Thymus (tissue), 11 donors: ENCODE measurements at regions not wholly inside any gene's neighbourhood (a gene's known extent, or its start where the extent isn't known, plus 50 kb on each side); places are given as distances from the start of the nearest gene placed in this dataset.

Experiments used
- DNase-seq, 9 donors: peaks; one replicate each; pipeline ENCODE4 v3.0.0-alpha.2; 2013; ENCODE audit warnings: low spot score in 9 of 9, low read depth in 6 of 9, missing footprints in 1 of 9
- H3K27ac ChIP-seq, 2 donors: one replicate each; pipeline ENCODE4 v1.5.1; 2013; ENCODE audit warnings: control low read depth in 1 of 2, low read depth in 1 of 2, low read length in 1 of 2, mild to moderate bottlenecking in 1 of 2, moderate library complexity in 1 of 2
- H3K27me3 ChIP-seq, 2 donors: one replicate each; pipeline ENCODE4 v1.5.1; 2013; ENCODE audit warnings: low read length in 1 of 2; ENCODE audit not compliant: control insufficient read depth in 2 of 2, insufficient read depth in 1 of 2
- H3K36me3 ChIP-seq, 2 donors: one replicate each; pipeline ENCODE4 v1.5.1; 2013; ENCODE audit warnings: low read length in 1 of 2, mild to moderate bottlenecking in 1 of 2, moderate library complexity in 1 of 2; ENCODE audit not compliant: control insufficient read depth in 2 of 2, insufficient read depth in 2 of 2
- H3K4me1 ChIP-seq, 2 donors: one replicate each; pipeline ENCODE4 v1.5.1; 2013; ENCODE audit warnings: low read length in 2 of 2; ENCODE audit not compliant: control insufficient read depth in 2 of 2, insufficient read depth in 2 of 2
- H3K4me3 ChIP-seq, 2 donors: one replicate each; pipeline ENCODE4 v1.5.1; 2013; ENCODE audit warnings: low read length in 2 of 2, control low read depth in 1 of 2, mild to moderate bottlenecking in 1 of 2
- H3K9me3 ChIP-seq, 2 donors: one replicate each; pipeline ENCODE4 v1.5.1; 2013; ENCODE audit warnings: low read length in 1 of 2, mild to moderate bottlenecking in 1 of 2; ENCODE audit not compliant: control insufficient read depth in 2 of 2, insufficient read depth in 1 of 2
- WGBS: extraction: QIAGEN DNeasy Blood & Tissue Kit; methylation state at CpG from one replicate; pipeline ENCODE4 v1.1.7; 2013; 5-methylcytosine and 5-hydroxymethylcytosine counted together
- donor health status: healthy.

GRCh38 chr7:25922296-25922695 is 229.7 kb upstream of the NFE2L3 start:
- DNase-seq: no peak
- no peaks in the 10 kb centered on the region for H3K27me3 ChIP-seq
- no peaks in the 10 kb centered on the region for H3K9me3 ChIP-seq
- no peaks in the 10 kb centered on the region for H3K36me3 ChIP-seq
- H3K27ac ChIP-seq: no peak overlapping the region
- no peak overlapping the region for H3K4me3 ChIP-seq
- no peaks in the 10 kb centered on the region for H3K4me1 ChIP-seq
- 96% methylated on average over 3 of the region's 3 CpGs for WGBS

GRCh38 chr7:25923741-25924460 is 228.1 kb upstream of the NFE2L3 start:
- no peak overlapping the region for H3K27ac ChIP-seq
- H3K9me3 ChIP-seq: no peaks in the 10 kb centered on the region
- H3K4me3 ChIP-seq: no peak overlapping the region
- H3K27me3 ChIP-seq: no peaks in the 10 kb centered on the region
- no peak for DNase-seq
- H3K36me3 ChIP-seq: no peaks in the 10 kb centered on the region
- WGBS: 93% methylated on average over 1 of the region's 1 CpG
- H3K4me1 ChIP-seq: no peaks in the 10 kb centered on the region

- no peak for DNase-seq
- Histone ChIP-seq H3K4me1 (no peaks in the 10 kb centered on the region), H3K27ac (no peak overlapping the region), H3K36me3 (no peaks in the 10 kb centered on the region), H3K9me3 (no peaks in the 10 kb centered on the region), H3K27me3 (no peaks in the 10 kb centered on the region), H3K4me3 (no peak overlapping the region)
- 90% methylated on average over 7 of the region's 7 CpGs for WGBS
Measured at GRCh38 chr7:25926009-25926408, 226.0 kb upstream of the NFE2L3 start.

GRCh38 chr7:25926451-25926850 is 225.5 kb upstream of the NFE2L3 start:
- no peaks in the 10 kb centered on the region for H3K36me3 ChIP-seq
- no peaks in the 10 kb centered on the region for H3K4me1 ChIP-seq
- H3K9me3 ChIP-seq: no peaks in the 10 kb centered on the region
- no peaks in the 10 kb centered on the region for H3K27me3 ChIP-seq
- WGBS: 77% methylated on average over 2 of the region's 2 CpGs
- DNase-seq: no peak
- H3K4me3 ChIP-seq: no peak overlapping the region
- no peak overlapping the region for H3K27ac ChIP-seq

GRCh38 chr7:25926891-25927625 is 224.9 kb upstream of the NFE2L3 start:
- Histone ChIP-seq H3K4me1 (no peaks in the 10 kb centered on the region), H3K27ac (no peak overlapping the region), H3K27me3 (no peaks in the 10 kb centered on the region), H3K4me3 (no peak overlapping the region), H3K9me3 (no peaks in the 10 kb centered on the region), H3K36me3 (no peaks in the 10 kb centered on the region)
- DNase-seq: no peak
- 84% methylated on average over 7 of the region's 7 CpGs for WGBS

GRCh38 chr7:25927626-25927978 is 224.4 kb upstream of the NFE2L3 start:
- no peak overlapping the region for H3K27ac ChIP-seq
- no peak for DNase-seq
- H3K27me3 ChIP-seq: no peaks in the 10 kb centered on the region
- H3K9me3 ChIP-seq: no peaks in the 10 kb centered on the region
- H3K36me3 ChIP-seq: no peaks in the 10 kb centered on the region
- H3K4me1 ChIP-seq: no peaks in the 10 kb centered on the region
- WGBS: over 99% methylated on average over 4 of the region's 4 CpGs
- H3K4me3 ChIP-seq: no peak overlapping the region

GRCh38 chr7:25928549-25929330 is 223.3 kb upstream of the NFE2L3 start:
- Histone ChIP-seq H3K4me1 (no peaks in the 10 kb centered on the region), H3K27ac (no peak overlapping the region), H3K9me3 (no peaks in the 10 kb centered on the region), H3K27me3 (no peaks in the 10 kb centered on the region), H3K4me3 (no peak overlapping the region), H3K36me3 (no peaks in the 10 kb centered on the region)
- 96% methylated on average over 5 of the region's 5 CpGs for WGBS
- no peak for DNase-seq

- Histone ChIP-seq H3K4me1 (no peaks in the 10 kb centered on the region), H3K9me3 (no peaks in the 10 kb centered on the region), H3K27ac (no peak overlapping the region), H3K4me3 (no peak overlapping the region), H3K27me3 (no peaks in the 10 kb centered on the region), H3K36me3 (no peaks in the 10 kb centered on the region)
- DNase-seq: no peak
- 96% methylated on average over 5 of the region's 5 CpGs for WGBS
Measured at GRCh38 chr7:25929448-25929847, 222.6 kb upstream of the NFE2L3 start.

- DNase-seq: no peak
- WGBS: 97% methylated on average over 5 of the region's 5 CpGs
- Histone ChIP-seq H3K27ac (no peak overlapping the region), H3K9me3 (no peaks in the 10 kb centered on the region), H3K4me1 (no peaks in the 10 kb centered on the region), H3K36me3 (no peaks in the 10 kb centered on the region), H3K27me3 (no peaks in the 10 kb centered on the region), H3K4me3 (no peak overlapping the region)
Measured at GRCh38 chr7:25930492-25931048, 221.4 kb upstream of the NFE2L3 start.
